ENCODE measurements at regions not wholly inside any gene's neighbourhood (a gene's known extent, or its start where the extent isn't known, plus 50 kb on each side); places are given as distances from the start of the nearest gene placed in this dataset.

DNA sequence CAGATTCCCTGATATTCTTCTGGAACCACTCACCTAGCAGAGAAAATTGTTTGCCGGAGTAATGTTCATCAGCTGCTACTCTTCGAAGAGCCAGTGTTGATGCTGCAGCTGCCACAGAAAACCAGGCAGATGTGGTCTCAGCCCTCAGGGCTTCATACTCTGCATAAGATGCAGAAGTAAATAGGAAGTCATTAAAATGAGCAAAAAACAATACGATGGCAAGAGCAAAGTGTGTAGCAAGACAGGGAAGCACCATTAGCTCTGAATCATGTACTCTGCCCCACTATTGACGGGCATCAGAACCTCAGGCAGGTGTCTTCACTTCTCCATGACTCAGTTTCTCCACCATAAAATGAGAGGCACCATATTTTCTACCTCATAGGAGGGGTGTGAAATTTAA lies 991.6 kb upstream of the TMEM132C start:
- intact Hi-C loops (cut with micrococcal nuclease; ENCODE audit: unreplicated experiment) = no loop called here
- Histone ChIP-seq H3K27ac (ENCODE audit: low read depth, low read length, poor library complexity, severe bottlenecking) (no peak overlapping the region), H3K4me2 (ENCODE audit: low read length) (no peak overlapping the region), H2AFZ (ENCODE audit: low read length) (no peak overlapping the region), H3K9me2 (ENCODE audit: insufficient read depth, low read length) (no peaks in the 10 kb centered on the region), H3K4me1 (ENCODE audit: insufficient read depth, low read length, poor library complexity, severe bottlenecking) (no peaks in the 10 kb centered on the region), H4K20me1 (ENCODE audit: insufficient read depth, low read length) (no peaks in the 10 kb centered on the region), H3K4me3 (ENCODE audit: low read depth, low read length, poor library complexity, severe bottlenecking) (no peak overlapping the region), H3K36me3 (ENCODE audit: insufficient read depth, low read length) (no peaks in the 10 kb centered on the region), H3K79me2 (ENCODE audit: insufficient read depth, low read depth, low read length) (no peaks in the 10 kb centered on the region), H3K9me3 (ENCODE audit: low read length) (no peaks in the 10 kb centered on the region)
- no TSS peak for BruUV-seq (replicated peaks)
- TF ChIP-seq EZH2phosphoT487 (IDR thresholded peaks at IDR 0.05; ENCODE audit: borderline replicate concordance, low read depth, low read length) = no peak
- TF ChIP-seq, protein P1, sequence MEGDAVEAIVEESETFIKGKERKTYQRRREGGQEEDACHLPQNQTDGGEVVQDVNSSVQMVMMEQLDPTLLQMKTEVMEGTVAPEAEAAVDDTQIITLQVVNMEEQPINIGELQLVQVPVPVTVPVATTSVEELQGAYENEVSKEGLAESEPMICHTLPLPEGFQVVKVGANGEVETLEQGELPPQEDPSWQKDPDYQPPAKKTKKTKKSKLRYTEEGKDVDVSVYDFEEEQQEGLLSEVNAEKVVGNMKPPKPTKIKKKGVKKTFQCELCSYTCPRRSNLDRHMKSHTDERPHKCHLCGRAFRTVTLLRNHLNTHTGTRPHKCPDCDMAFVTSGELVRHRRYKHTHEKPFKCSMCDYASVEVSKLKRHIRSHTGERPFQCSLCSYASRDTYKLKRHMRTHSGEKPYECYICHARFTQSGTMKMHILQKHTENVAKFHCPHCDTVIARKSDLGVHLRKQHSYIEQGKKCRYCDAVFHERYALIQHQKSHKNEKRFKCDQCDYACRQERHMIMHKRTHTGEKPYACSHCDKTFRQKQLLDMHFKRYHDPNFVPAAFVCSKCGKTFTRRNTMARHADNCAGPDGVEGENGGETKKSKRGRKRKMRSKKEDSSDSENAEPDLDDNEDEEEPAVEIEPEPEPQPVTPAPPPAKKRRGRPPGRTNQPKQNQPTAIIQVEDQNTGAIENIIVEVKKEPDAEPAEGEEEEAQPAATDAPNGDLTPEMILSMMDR (conservative IDR thresholded peaks at IDR 0.05; ENCODE audit: low read length) = no peak
- no peak for DNase-seq (ENCODE audit: low spot score)
- POLR2A ChIA-PET = no interaction called here
- CTCF ChIA-PET (ENCODE audit: unreplicated experiment) = no interaction called here

DNA sequence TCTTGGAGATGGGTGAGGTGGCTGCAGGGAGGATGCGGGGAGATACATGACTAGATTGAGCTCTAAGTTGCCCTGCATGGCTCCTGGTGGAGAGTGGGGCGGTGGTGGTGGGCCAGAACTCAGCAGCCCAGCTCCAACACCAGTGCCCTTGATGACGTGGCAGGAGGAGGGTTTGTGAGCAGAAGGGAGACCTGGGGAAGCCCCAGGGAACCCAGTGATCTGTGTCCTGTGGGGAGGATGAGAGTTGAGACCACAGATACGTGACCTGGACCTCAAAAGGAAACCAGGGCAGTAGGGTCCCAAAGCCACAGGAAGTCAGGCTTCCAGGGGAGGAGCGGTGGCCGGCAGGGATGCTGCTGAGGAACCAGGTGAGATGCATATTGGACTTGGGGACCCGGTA lies 989.1 kb upstream of the TMEM132C start:
- Histone ChIP-seq H3K4me3 (ENCODE audit: low read depth, low read length, poor library complexity, severe bottlenecking) (no peak overlapping the region), H3K79me2 (ENCODE audit: insufficient read depth, low read depth, low read length) (no peaks in the 10 kb centered on the region), H4K20me1 (ENCODE audit: insufficient read depth, low read length) (no peaks in the 10 kb centered on the region), H3K9me3 (ENCODE audit: low read length) (no peaks in the 10 kb centered on the region), H3K27ac (ENCODE audit: low read depth, low read length, poor library complexity, severe bottlenecking) (no peak overlapping the region), H3K36me3 (ENCODE audit: insufficient read depth, low read length) (no peaks in the 10 kb centered on the region), H3K9me2 (ENCODE audit: insufficient read depth, low read length) (no peaks in the 10 kb centered on the region), H3K4me2 (ENCODE audit: low read length) (no peak overlapping the region), H2AFZ (ENCODE audit: low read length) (no peak overlapping the region), H3K4me1 (ENCODE audit: insufficient read depth, low read length, poor library complexity, severe bottlenecking) (no peaks in the 10 kb centered on the region)
- ChIA-PET POLR2A (no interaction called here), CTCF (ENCODE audit: unreplicated experiment) (no interaction called here)
- intact Hi-C loops (cut with micrococcal nuclease; ENCODE audit: unreplicated experiment) = no loop called here
- TF ChIP-seq, protein P1 (conservative IDR thresholded peaks at IDR 0.05; ENCODE audit: low read length) = no peak
- no TSS peak for BruUV-seq (replicated peaks)
- DNase-seq (ENCODE audit: low spot score) = no peak

DNA sequence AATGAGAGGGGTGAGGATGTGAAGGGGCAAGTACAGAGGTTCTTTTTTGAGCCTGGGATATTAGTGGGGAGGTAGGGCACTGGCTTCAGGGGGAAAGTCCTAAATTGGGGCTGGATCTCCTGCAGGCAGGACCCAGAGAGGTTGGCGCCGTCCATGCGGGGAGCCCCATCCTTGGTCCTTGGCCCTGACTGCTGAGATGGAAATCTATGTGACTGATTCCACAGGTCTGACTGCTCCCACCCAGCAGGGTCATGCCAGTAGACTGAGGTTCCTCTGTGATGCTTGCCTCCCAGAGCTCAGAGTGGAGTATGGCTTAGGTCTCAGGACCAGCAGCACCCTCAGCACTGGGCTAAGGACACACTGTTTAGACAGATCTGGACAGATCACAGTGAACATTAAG lies 988.6 kb upstream of the TMEM132C start:
- no peaks in the 10 kb centered on the region for H3K79me2 ChIP-seq (ENCODE audit: insufficient read depth, low read depth, low read length)
- H3K4me1 ChIP-seq (ENCODE audit: insufficient read depth, low read length, poor library complexity, severe bottlenecking) = no peaks in the 10 kb centered on the region
- no peaks in the 10 kb centered on the region for H4K20me1 ChIP-seq (ENCODE audit: insufficient read depth, low read length)
- no peaks in the 10 kb centered on the region for H3K9me2 ChIP-seq (ENCODE audit: insufficient read depth, low read length)
- no peaks in the 10 kb centered on the region for H3K36me3 ChIP-seq (ENCODE audit: insufficient read depth, low read length)
- DNase-seq (ENCODE audit: low spot score) = no peak
- TF ChIP-seq, protein P1 (conservative IDR thresholded peaks at IDR 0.05; ENCODE audit: low read length) = no peak
- TF ChIP-seq EZH2phosphoT487 (IDR thresholded peaks at IDR 0.05; ENCODE audit: borderline replicate concordance, low read depth, low read length) = no peak
- no peaks in the 10 kb centered on the region for H3K9me3 ChIP-seq (ENCODE audit: low read length)
- BruUV-seq (replicated peaks) = no TSS peak
- H3K27ac ChIP-seq (ENCODE audit: low read depth, low read length, poor library complexity, severe bottlenecking) = no peak overlapping the region
- POLR2A ChIA-PET = no interaction called here
- no peak overlapping the region for H3K4me3 ChIP-seq (ENCODE audit: low read depth, low read length, poor library complexity, severe bottlenecking)
- intact Hi-C loops (cut with micrococcal nuclease; ENCODE audit: unreplicated experiment) = no loop called here
- CTCF ChIA-PET (ENCODE audit: unreplicated experiment) = no interaction called here
- no peak overlapping the region for H2AFZ ChIP-seq (ENCODE audit: low read length)
- no peak overlapping the region for H3K4me2 ChIP-seq (ENCODE audit: low read length)
